Right atrium auricular region (tissue), 2 donors: ENCODE measurements at regions not wholly inside any gene's neighbourhood (a gene's known extent, or its start where the extent isn't known, plus 50 kb on each side); places are given as distances from the start of the nearest gene placed in this dataset.

Source experiments
- DNase-seq: peaks from one replicate; pipeline ENCODE4 v3.0.0-alpha.2; 2019; ENCODE audit warnings: low spot score
- H3K27ac ChIP-seq, 2 donors: fragments of 200-600 bp; sonication (generic); 1 replicate in 1 of 2; 2 replicates in 1 of 2; pipeline ENCODE4 v1.5.1; 2016 to 2019
- H3K27me3 ChIP-seq, 2 donors: fragments of 200-600 bp; sonication (generic); one replicate each; pipeline versions ENCODE4 v1.5.1 to v1.6.0; 2017 to 2019
- H3K36me3 ChIP-seq: fragments of 200-600 bp; sonication (generic); one replicate; pipeline ENCODE4 v1.5.1; 2016
- H3K4me1 ChIP-seq, 2 donors: fragments of 200-600 bp; sonication (generic); one replicate each; pipeline versions ENCODE4 v1.5.1 to v1.6.0; 2017 to 2019
- H3K4me3 ChIP-seq, 2 donors: fragments of 200-600 bp; sonication (generic); 1 replicate in 1 of 2; 2 replicates in 1 of 2; pipeline ENCODE4 v1.5.1; 2017 to 2019; ENCODE audit warnings: mild to moderate bottlenecking in 1 of 2, moderate library complexity in 1 of 2
- H3K9me3 ChIP-seq, 2 donors: fragments of 200-600 bp; sonication (generic); one replicate each; pipeline ENCODE4 v1.5.1; 2019
- CTCF ChIP-seq, 2 donors: fragments of 200-600 bp; sonication (generic); IDR thresholded peaks; one replicate each; pipeline ENCODE4 v1.5.1; 2019; ENCODE audit warnings: antibody characterized with exemption in 2 of 2

GRCh38 chr2:149664896-149665295 is 77.3 kb upstream of the MMADHC start:
- Histone ChIP-seq H3K27me3 (no peaks in the 10 kb centered on the region), H3K4me3 (no peak overlapping the region), H3K27ac (no peak overlapping the region), H3K4me1 (no peaks in the 10 kb centered on the region), H3K9me3 (no peaks in the 10 kb centered on the region), H3K36me3 (no peaks in the 10 kb centered on the region)
- no peak for DNase-seq
- no peak for TF ChIP-seq CTCF (IDR thresholded peaks at IDR 0.05)

DNA sequence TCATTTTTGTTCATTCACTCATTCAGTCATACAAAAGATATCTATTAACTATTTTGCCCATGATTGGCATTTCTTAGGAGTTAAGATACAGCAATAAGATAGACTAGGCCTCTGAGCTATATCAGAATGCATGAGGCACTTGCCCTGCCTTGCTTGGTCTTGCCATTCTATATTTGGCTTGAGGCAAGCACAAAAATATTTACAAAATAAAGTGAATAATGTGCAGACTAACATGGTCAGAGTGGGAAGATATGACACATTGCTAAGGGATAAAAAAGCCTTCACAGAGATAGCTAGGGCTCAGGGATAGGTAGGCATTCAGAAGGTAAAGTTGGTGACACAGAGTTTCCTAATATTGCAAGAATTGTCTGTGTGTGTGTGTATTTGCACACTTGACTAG is 75.0 kb upstream of the MMADHC start:
- no peak for TF ChIP-seq CTCF (IDR thresholded peaks at IDR 0.05)

GRCh38 chr2:149661844-149662243 is 74.3 kb upstream of the MMADHC start:
- Histone ChIP-seq H3K27me3 (no peaks in the 10 kb centered on the region), H3K4me1 (no peaks in the 10 kb centered on the region), H3K9me3 (no peaks in the 10 kb centered on the region), H3K4me3 (no peak overlapping the region), H3K36me3 (no peaks in the 10 kb centered on the region), H3K27ac (no peak overlapping the region)
- DNase-seq, result no peak
- TF ChIP-seq CTCF (IDR thresholded peaks at IDR 0.05), result no peak

More for the DNA sequence above, 75.0 kb upstream of the MMADHC start:
- no peak for DNase-seq
- no peak overlapping the region for H3K4me3 ChIP-seq
- no peaks in the 10 kb centered on the region for H3K4me1 ChIP-seq
- H3K36me3 ChIP-seq, result no peaks in the 10 kb centered on the region
- H3K27ac ChIP-seq, result no peak overlapping the region
- no peaks in the 10 kb centered on the region for H3K9me3 ChIP-seq
- H3K27me3 ChIP-seq, result no peaks in the 10 kb centered on the region

DNA sequence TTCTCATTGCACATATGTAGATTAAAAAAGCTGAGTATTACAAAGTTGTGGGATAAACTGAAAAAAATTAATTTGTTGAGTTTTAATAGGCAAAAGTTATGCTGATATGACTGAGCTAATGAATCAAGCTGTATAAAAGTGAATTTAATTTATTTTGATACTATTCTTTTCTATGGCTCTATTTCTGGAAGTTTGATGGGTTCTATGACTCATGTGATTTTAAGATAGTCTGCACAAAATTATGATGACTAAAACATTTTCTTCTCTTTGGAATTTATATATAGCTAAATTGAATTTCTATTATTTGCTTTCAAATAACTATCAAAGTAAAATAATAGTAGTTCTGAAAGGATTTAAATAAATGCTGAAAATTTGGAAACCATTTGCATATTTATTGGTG is 71.0 kb upstream of the MMADHC start:
- Histone ChIP-seq H3K27me3 (no peaks in the 10 kb centered on the region), H3K4me1 (no peaks in the 10 kb centered on the region), H3K4me3 (no peak overlapping the region), H3K27ac (no peak overlapping the region), H3K9me3 (peaks cover 0 to 5% of the 10 kb centered on the region in 2 donors), H3K36me3 (no peaks in the 10 kb centered on the region)
- no peak for DNase-seq
- TF ChIP-seq CTCF (IDR thresholded peaks at IDR 0.05), result no peak

- Histone ChIP-seq H3K9me3 (peaks cover 0 to 5% of the 10 kb centered on the region in 2 donors), H3K27me3 (no peaks in the 10 kb centered on the region), H3K36me3 (no peaks in the 10 kb centered on the region), H3K27ac (no peak overlapping the region), H3K4me3 (no peak overlapping the region), H3K4me1 (no peaks in the 10 kb centered on the region)
- DNase-seq, result no peak
- TF ChIP-seq CTCF (IDR thresholded peaks at IDR 0.05), result no peak
These were observed 69.9 kb upstream of the MMADHC start for GRCh38 chr2:149657401-149658040.

DNA sequence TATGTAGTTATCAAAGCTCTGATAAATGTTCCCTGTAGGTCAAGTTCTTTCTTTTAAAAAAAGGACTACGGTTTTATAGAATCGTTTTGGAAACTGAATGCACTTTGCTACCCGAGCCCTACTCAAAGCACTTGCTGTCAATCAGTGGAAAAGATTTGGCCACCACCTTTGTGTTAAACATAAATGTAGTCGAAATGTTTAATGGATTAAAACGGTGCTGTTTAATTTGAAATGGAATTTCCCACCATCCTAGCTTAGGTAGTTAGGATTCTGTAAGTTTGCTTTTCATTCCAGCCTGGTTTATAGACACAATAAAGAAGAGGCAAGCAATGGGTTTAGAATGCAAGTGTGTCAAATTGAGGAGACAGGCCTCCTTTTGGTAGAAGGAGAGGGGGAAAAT is 69.4 kb upstream of the MMADHC start:
- H3K36me3 ChIP-seq, result no peaks in the 10 kb centered on the region
- H3K4me3 ChIP-seq, result no peak overlapping the region
- no peak for TF ChIP-seq CTCF (IDR thresholded peaks at IDR 0.05)
- no peak for DNase-seq
- H3K27me3 ChIP-seq, result no peaks in the 10 kb centered on the region
- H3K9me3 ChIP-seq, result peaks cover 0 to 5% of the 10 kb centered on the region in 2 donors
- no peaks in the 10 kb centered on the region for H3K4me1 ChIP-seq
- H3K27ac ChIP-seq, result no peak overlapping the region
